ENCODE measurements at regions not wholly inside any gene's neighbourhood (a gene's known extent, or its start where the extent isn't known, plus 50 kb on each side); places are given as distances from the start of the nearest gene placed in this dataset.

GRCh38 chr12:23375621-23376020, 573.8 kb downstream of the SOX5 start (continued):
- TF ChIP-seq CDX4 (CRISPR knock-in tag; IDR thresholded peaks at IDR 0.05; ENCODE audit: borderline replicate concordance) (no peak), ZNF219 (CRISPR knock-in tag; IDR thresholded peaks at IDR 0.05; ENCODE audit: borderline replicate concordance) (no peak), NR3C1 (CRISPR knock-in tag; conservative IDR thresholded peaks at IDR 0.05; ENCODE audit: low read depth) (no peak), CBFB (CRISPR knock-in tag; IDR thresholded peaks at IDR 0.05; ENCODE audit: low read depth) (no peak), PREB (CRISPR knock-in tag; IDR thresholded peaks at IDR 0.05; ENCODE audit: borderline replicate concordance) (no peak), ZNF263 (CRISPR knock-in tag; IDR thresholded peaks at IDR 0.05; ENCODE audit: low read depth) (no peak), ZNF138 (CRISPR knock-in tag; conservative IDR thresholded peaks at IDR 0.05) (no peak), FOXK1 (CRISPR knock-in tag; IDR thresholded peaks at IDR 0.05) (no peak), PRRX2 (CRISPR knock-in tag; IDR thresholded peaks at IDR 0.05) (no peak), E2F4 (CRISPR knock-in tag; IDR thresholded peaks at IDR 0.05; ENCODE audit: borderline replicate concordance, low read depth) (no peak), ELF4 (CRISPR knock-in tag; IDR thresholded peaks at IDR 0.05; ENCODE audit: low read depth) (no peak), MLX (CRISPR knock-in tag; IDR thresholded peaks at IDR 0.05) (no peak), IRF1 (CRISPR knock-in tag; IDR thresholded peaks at IDR 0.05) (no peak), NFYB (CRISPR knock-in tag; conservative IDR thresholded peaks at IDR 0.05; ENCODE audit: low read depth) (no peak), ZNF232 (CRISPR knock-in tag; IDR thresholded peaks at IDR 0.05) (no peak)

- H3K4me3 Mint-ChIP-seq, result no peak overlapping the region
- ATAC-seq (peak; percentile 98), DNase-seq (ENCODE audit: low spot score) (no peak)
- H3K27me3 Mint-ChIP-seq (ENCODE audit: low read depth), result no peaks in the 10 kb centered on the region
- ChIA-PET CTCF (interaction anchor here (0.6 to 1.1 kb wide), 8 partner anchors 10 to 591 kb away, joined by 3 to 6 read pairs (median 3); no protein-coding TSS in a partner anchor), POLR2A (interaction anchor here (0.6 kb wide), 1 partner anchor 701 kb away, joined by 4 read pairs; no protein-coding TSS in a partner anchor)
- peaks cover 30% of the 10 kb centered on the region for H3K9me3 Mint-ChIP-seq
- H3K36me3 Mint-ChIP-seq, result no peaks in the 10 kb centered on the region
- peaks cover 5% of the 10 kb centered on the region for H3K4me1 Mint-ChIP-seq
- no peak overlapping the region for H3K27ac Mint-ChIP-seq
- TF ChIP-seq USF2 (CRISPR knock-in tag; IDR thresholded peaks at IDR 0.05), result no peak
- no peak for TF ChIP-seq IRF1 (CRISPR knock-in tag; IDR thresholded peaks at IDR 0.05)
- TF ChIP-seq FOXK1 (CRISPR knock-in tag; IDR thresholded peaks at IDR 0.05), result no peak
- no peak for TF ChIP-seq CDX4 (CRISPR knock-in tag; IDR thresholded peaks at IDR 0.05; ENCODE audit: borderline replicate concordance)
- no peak for TF ChIP-seq EMX1 (CRISPR knock-in tag; IDR thresholded peaks at IDR 0.05)
- TF ChIP-seq SMAD3 (CRISPR knock-in tag; IDR thresholded peaks at IDR 0.05; ENCODE audit: borderline replicate concordance), result no peak
- no peak for TF ChIP-seq NR1H2 (CRISPR knock-in tag; IDR thresholded peaks at IDR 0.05)
- no peak for TF ChIP-seq OVOL2 (CRISPR knock-in tag; IDR thresholded peaks at IDR 0.05; ENCODE audit: borderline replicate concordance)
- no peak for TF ChIP-seq ATF2 (CRISPR knock-in tag; IDR thresholded peaks at IDR 0.05; ENCODE audit: borderline replicate concordance, low read depth)
- TF ChIP-seq PREB (CRISPR knock-in tag; IDR thresholded peaks at IDR 0.05; ENCODE audit: borderline replicate concordance), result no peak
- no peak for TF ChIP-seq TCF7 (CRISPR knock-in tag; IDR thresholded peaks at IDR 0.05; ENCODE audit: low read depth)
- no peak for TF ChIP-seq ZNF232 (CRISPR knock-in tag; IDR thresholded peaks at IDR 0.05)
- TF ChIP-seq ATF3 (CRISPR knock-in tag; conservative IDR thresholded peaks at IDR 0.05), result no peak
- no peak for TF ChIP-seq ZBTB43 (CRISPR knock-in tag; IDR thresholded peaks at IDR 0.05)
Measured at GRCh38 chr12:23376238-23376637, 573.2 kb downstream of the SOX5 start.
